ENCODE measurements at regions not wholly inside any gene's neighbourhood (a gene's known extent, or its start where the extent isn't known, plus 50 kb on each side); places are given as distances from the start of the nearest gene placed in this dataset.

GRCh38 chr3:176879710-176880109, 317.6 kb downstream of the TBL1XR1 start:
- DNase-seq (ENCODE audit: low read depth, low spot score): no peak
- Mint-ChIP-seq H3K9me3 (peaks cover 37% of the 10 kb centered on the region), H3K27ac (ENCODE audit: unreplicated experiment) (no peak overlapping the region), H3K4me3 (no peak overlapping the region), H3K27me3 (ENCODE audit: low read depth) (no peaks in the 10 kb centered on the region), H3K4me1 (no peaks in the 10 kb centered on the region), H3K36me3 (ENCODE audit: low read depth) (peaks cover 20% of the 10 kb centered on the region)
- TF ChIP-seq CTCF (conservative IDR thresholded peaks at IDR 0.05): no peak

GRCh38 chr3:176873261-176873660, 324.0 kb downstream of the TBL1XR1 start:
- Mint-ChIP-seq H3K27ac (ENCODE audit: unreplicated experiment) (no peak overlapping the region), H3K4me1 (no peaks in the 10 kb centered on the region)
- no peak for TF ChIP-seq CTCF (conservative IDR thresholded peaks at IDR 0.05)

GRCh38 chr3:176872771-176873209, 324.5 kb downstream of the TBL1XR1 start:
- Mint-ChIP-seq H3K9me3 (peaks cover 9% of the 10 kb centered on the region), H3K36me3 (ENCODE audit: low read depth) (no peaks in the 10 kb centered on the region), H3K4me1 (no peaks in the 10 kb centered on the region), H3K27me3 (ENCODE audit: low read depth) (no peaks in the 10 kb centered on the region), H3K4me3 (no peak overlapping the region), H3K27ac (ENCODE audit: unreplicated experiment) (peak overlapping the region; percentile 14)
- peak; percentile 80 for TF ChIP-seq CTCF (conservative IDR thresholded peaks at IDR 0.05)
- DNase-seq (ENCODE audit: low read depth, low spot score): peak; percentile 45

More at GRCh38 chr3:176873261-176873660, 324.0 kb downstream of the TBL1XR1 start:
- DNase-seq (ENCODE audit: low read depth, low spot score): no peak
- no peaks in the 10 kb centered on the region for H3K27me3 Mint-ChIP-seq (ENCODE audit: low read depth)
- H3K4me3 Mint-ChIP-seq: no peak overlapping the region
- H3K36me3 Mint-ChIP-seq (ENCODE audit: low read depth): no peaks in the 10 kb centered on the region
- peaks cover 9% of the 10 kb centered on the region for H3K9me3 Mint-ChIP-seq

GRCh38 chr3:176870451-176870850, 326.8 kb downstream of the TBL1XR1 start:
- Mint-ChIP-seq H3K27me3 (ENCODE audit: low read depth) (no peaks in the 10 kb centered on the region), H3K4me3 (no peak overlapping the region), H3K36me3 (ENCODE audit: low read depth) (no peaks in the 10 kb centered on the region), H3K4me1 (no peaks in the 10 kb centered on the region), H3K27ac (ENCODE audit: unreplicated experiment) (no peak overlapping the region), H3K9me3 (peaks cover 7% of the 10 kb centered on the region)
- no peak for TF ChIP-seq CTCF (conservative IDR thresholded peaks at IDR 0.05)
- no peak for DNase-seq (ENCODE audit: low read depth, low spot score)

GRCh38 chr3:176867681-176868663, 329.3 kb downstream of the TBL1XR1 start:
- H3K9me3 Mint-ChIP-seq: peaks cover 7% of the 10 kb centered on the region
- DNase-seq (ENCODE audit: low read depth, low spot score): no peak
- no peaks in the 10 kb centered on the region for H3K27me3 Mint-ChIP-seq (ENCODE audit: low read depth)
- no peak overlapping the region for H3K27ac Mint-ChIP-seq (ENCODE audit: unreplicated experiment)
- H3K36me3 Mint-ChIP-seq (ENCODE audit: low read depth): no peaks in the 10 kb centered on the region
- TF ChIP-seq CTCF (conservative IDR thresholded peaks at IDR 0.05): no peak
- H3K4me1 Mint-ChIP-seq: no peaks in the 10 kb centered on the region
- no peak overlapping the region for H3K4me3 Mint-ChIP-seq

Data from neural crest cell (in vitro differentiated cells).